Ovary (tissue), 7 donors: ENCODE measurements at regions not wholly inside any gene's neighbourhood (a gene's known extent, or its start where the extent isn't known, plus 50 kb on each side); places are given as distances from the start of the nearest gene placed in this dataset.

Experiments used
- DNase-seq, 5 donors: peaks; one replicate each; pipeline ENCODE4 v3.0.0-alpha.2; 2019 to 2020
- H3K27ac ChIP-seq, 2 donors: fragments of 200-600 bp; one replicate each; pipeline versions ENCODE4 v1.5.1 to v1.8.0; 2019 to 2022
- H3K27me3 ChIP-seq: fragments of 200-600 bp; one replicate; pipeline ENCODE4 v1.8.0; 2022
- H3K36me3 ChIP-seq: fragments of 200-600 bp; sonication (generic); one replicate; pipeline ENCODE4 v1.5.1; 2019
- H3K4me1 ChIP-seq: one replicate; pipeline ENCODE4 v1.8.1; 2013; ENCODE audit warnings: mild to moderate bottlenecking, moderate library complexity; ENCODE audit not compliant: insufficient read depth
- H3K4me3 ChIP-seq: fragments of 200-600 bp; sonication (generic); one replicate; pipeline ENCODE4 v1.5.1; 2017
- H3K9me3 ChIP-seq, 2 donors: fragments of 200-600 bp in 1 of 2; sonication (generic) in 1 of 2; one replicate each; pipeline versions ENCODE4 v1.5.1 to v1.8.1; 2013 to 2019; ENCODE audit warnings: mild to moderate bottlenecking in 1 of 2, moderate library complexity in 1 of 2
- EP300 ChIP-seq: sonication (generic); formaldehyde crosslinking; IDR thresholded peaks from one replicate; pipeline ENCODE4 v1.6.1; 2017; ENCODE audit warnings: antibody characterized with exemption
- POLR2A ChIP-seq: fragments of 450-650 bp; IDR thresholded peaks from one replicate; pipeline ENCODE4 v1.6.1; 2017; ENCODE audit warnings: antibody characterized with exemption, mild to moderate bottlenecking, moderate library complexity
- WGBS, 3 donors: extraction: QIAGEN DNeasy Blood & Tissue Kit in 1 of 3; methylation state at CpG; one replicate each; pipeline versions ENCODE4 v1.1.5 to v1.1.7; 2013 to 2017; 5-methylcytosine and 5-hydroxymethylcytosine counted together
- intact Hi-C, 4 donors: fragments of 100-400 bp; cut with DNase I; formaldehyde crosslinking; loops; one replicate each; pipeline versions ENCODE4 v1.11.0 to v1.15.1; 2022 to 2023
- TF ChIP-seq, protein P1 (sequence below), 3 donors: fragments of 450-650 bp in 2 of 3; fragments of 200-600 bp in 1 of 3; IDR thresholded peaks; one replicate each; pipeline versions ENCODE4 v1.5.1 to v1.8.0; 2016 to 2022; ENCODE audit warnings: antibody characterized with exemption in 3 of 3, mild to moderate bottlenecking in 1 of 3
- donor health status: DM: no; HTN: no; CAD: no; lungs with moderate emphysema.
- donor health status: DM: no; HTN: no; CAD: no.
- donor health status: Bipolar disorder and iron deficiency.
- donor health status: DM: no; HTN: no; CAD: no.
- donor health status: DM: yes; HTN: yes; CAD: no.

DNA sequence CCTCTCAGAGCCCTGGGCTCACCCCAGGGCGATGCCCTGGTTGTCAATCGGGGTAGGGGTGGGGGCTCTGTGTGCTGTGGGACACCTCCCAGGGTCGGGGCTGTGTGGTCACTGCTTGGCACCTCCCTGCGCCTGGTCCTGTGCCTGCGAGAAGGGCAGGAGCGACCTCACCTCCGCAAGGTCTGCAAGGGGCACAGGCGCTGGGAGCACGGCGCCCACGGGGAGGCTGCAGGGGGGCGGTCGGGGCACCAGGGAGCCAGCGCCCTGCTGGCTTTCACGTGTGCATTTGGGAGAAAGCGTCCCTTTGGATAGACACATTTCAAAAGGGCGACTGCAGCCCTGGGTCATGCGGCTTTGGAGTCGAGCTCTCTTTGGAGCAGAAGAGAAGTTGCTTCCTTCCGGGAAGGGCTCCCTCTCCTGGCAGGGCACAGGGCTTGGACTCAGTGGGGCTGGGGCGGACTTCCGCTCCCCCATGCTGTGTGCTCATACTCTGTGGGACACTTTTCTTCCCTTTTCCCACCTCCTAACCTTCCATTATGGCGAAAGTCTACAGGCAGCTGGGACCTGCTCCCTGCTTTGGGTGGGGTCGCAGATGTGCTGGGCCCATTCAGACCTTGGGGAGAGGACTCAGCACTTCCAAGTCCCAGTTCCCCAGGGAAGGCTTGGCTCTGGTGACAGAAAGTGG is 52.9 kb upstream of the SLC28A3 start:
- TF ChIP-seq, protein P1, sequence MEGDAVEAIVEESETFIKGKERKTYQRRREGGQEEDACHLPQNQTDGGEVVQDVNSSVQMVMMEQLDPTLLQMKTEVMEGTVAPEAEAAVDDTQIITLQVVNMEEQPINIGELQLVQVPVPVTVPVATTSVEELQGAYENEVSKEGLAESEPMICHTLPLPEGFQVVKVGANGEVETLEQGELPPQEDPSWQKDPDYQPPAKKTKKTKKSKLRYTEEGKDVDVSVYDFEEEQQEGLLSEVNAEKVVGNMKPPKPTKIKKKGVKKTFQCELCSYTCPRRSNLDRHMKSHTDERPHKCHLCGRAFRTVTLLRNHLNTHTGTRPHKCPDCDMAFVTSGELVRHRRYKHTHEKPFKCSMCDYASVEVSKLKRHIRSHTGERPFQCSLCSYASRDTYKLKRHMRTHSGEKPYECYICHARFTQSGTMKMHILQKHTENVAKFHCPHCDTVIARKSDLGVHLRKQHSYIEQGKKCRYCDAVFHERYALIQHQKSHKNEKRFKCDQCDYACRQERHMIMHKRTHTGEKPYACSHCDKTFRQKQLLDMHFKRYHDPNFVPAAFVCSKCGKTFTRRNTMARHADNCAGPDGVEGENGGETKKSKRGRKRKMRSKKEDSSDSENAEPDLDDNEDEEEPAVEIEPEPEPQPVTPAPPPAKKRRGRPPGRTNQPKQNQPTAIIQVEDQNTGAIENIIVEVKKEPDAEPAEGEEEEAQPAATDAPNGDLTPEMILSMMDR (IDR thresholded peaks at IDR 0.05), result no peak
- TF ChIP-seq EP300 (no peak), POLR2A (no peak)
- Histone ChIP-seq H3K4me3 (no peak overlapping the region), H3K36me3 (no peaks in the 10 kb centered on the region), H3K27me3 (no peaks in the 10 kb centered on the region), H3K27ac (no peak overlapping the region), H3K9me3 (no peaks in the 10 kb centered on the region), H3K4me1 (no peaks in the 10 kb centered on the region)
- intact Hi-C loops, result loop anchor here in 3 of 4 donors (10.0 kb wide), 4 partner anchors 391 to 1211 kb away; no protein-coding TSS in a partner anchor
- WGBS, 3 donors, result 88 to 92% (median 91%) methylated on average over 24 of the region's 24 CpGs
- DNase-seq, result no peak

DNA sequence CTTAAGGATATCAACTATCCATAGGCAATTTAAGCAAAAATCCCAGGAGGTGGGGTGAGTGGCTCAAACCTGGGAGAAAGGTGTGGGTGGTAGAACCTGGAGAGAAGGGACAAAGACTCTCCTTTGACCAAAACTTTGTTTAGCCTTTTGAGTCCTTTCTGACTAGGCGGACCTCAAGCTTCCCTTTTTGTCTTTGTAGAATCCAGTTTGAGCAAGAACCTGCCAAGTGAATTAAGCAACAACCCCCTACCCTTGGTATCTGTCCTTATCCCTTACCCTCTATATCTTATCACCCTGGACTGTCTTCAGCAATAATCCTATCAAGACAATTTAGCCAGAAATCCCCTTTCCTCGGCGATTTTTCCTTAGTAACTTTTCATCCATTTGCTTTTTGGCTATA is 53.5 kb upstream of the SLC28A3 start:
- DNase-seq, result no peak
- H3K27me3 ChIP-seq, result no peaks in the 10 kb centered on the region
- H3K9me3 ChIP-seq, result no peaks in the 10 kb centered on the region
- WGBS, 3 donors, result 73 to 81% (median 79%) methylated on average over 3 of the region's 3 CpGs
- H3K4me1 ChIP-seq, result no peaks in the 10 kb centered on the region
- no peak overlapping the region for H3K27ac ChIP-seq
- intact Hi-C loops, result loop anchor here in 3 of 4 donors (10.0 kb wide), 4 partner anchors 391 to 1211 kb away; no protein-coding TSS in a partner anchor
- H3K36me3 ChIP-seq, result no peaks in the 10 kb centered on the region
- H3K4me3 ChIP-seq, result no peak overlapping the region
- TF ChIP-seq POLR2A (no peak), EP300 (no peak)
- TF ChIP-seq, protein P1 (IDR thresholded peaks at IDR 0.05), result no peak

DNA sequence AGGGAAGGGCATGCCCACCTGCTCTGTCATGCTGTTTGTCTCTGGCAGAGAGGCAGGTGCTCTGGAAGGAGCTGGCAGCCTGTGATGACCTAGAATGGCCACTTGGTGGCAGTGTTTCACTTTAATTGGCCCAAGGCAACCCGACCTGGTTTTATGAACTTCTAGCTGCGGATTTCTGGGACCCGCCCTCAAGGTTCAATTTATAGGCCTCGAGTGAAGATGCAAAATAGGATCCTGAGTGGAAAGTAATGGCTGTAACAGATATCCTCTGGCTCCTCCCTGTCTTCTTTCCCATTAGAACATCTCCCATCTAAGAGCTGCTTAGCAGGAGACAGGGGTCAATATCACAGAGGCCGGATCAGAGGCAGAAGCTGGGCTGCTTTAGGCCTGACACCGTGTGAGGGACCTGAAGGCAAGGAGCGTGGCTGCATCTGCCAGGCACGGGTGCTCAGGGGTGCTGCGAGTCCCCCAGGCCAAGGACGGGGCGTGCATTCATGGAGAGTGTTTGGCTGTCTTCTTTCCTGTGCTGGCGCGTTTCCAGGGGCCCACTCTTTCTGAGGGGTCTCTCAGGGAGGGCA is 56.7 kb upstream of the SLC28A3 start:
- Histone ChIP-seq H3K4me3 (no peak overlapping the region), H3K9me3 (no peaks in the 10 kb centered on the region), H3K27me3 (no peaks in the 10 kb centered on the region), H3K36me3 (no peaks in the 10 kb centered on the region), H3K27ac (no peak overlapping the region), H3K4me1 (no peaks in the 10 kb centered on the region)
- intact Hi-C loops, result loop anchor here in 3 of 4 donors (5.0 to 10.0 kb wide), 5 partner anchors 388 to 1208 kb away; no protein-coding TSS in a partner anchor
- DNase-seq, result peak; percentile 50 to 76 (median 71)
- no peak for TF ChIP-seq EP300
- TF ChIP-seq, protein P1 (IDR thresholded peaks at IDR 0.05), result peak; percentile 71 to 93 (median 77)
- TF ChIP-seq POLR2A, result no peak
- whole genome bisulfite sequencing, 3 donors, result 47 to 49% (median 49%) methylated on average over 13 of the region's 13 CpGs

DNA sequence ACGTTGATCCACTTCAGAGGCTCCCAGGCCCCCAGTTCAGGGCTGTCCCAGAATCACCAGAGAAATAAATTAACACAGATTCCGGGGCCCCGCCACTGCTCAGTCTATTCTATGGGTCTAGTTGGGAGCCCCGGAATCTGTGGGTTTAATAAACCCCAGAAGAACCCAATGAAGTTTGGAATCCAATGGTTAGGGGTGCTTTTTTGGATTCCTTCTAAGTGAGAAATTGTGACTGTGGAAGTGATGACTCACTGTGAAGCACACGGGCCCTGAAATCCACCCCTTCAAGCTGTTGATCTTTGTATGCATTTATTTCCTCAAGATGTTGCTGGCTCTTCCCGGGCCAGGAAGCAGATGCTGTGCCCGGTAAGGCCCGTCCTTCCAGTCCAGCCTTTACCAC is 57.3 kb upstream of the SLC28A3 start:
- no peak for TF ChIP-seq EP300
- no peak for TF ChIP-seq POLR2A
- TF ChIP-seq, protein P1 (IDR thresholded peaks at IDR 0.05), result no peak
- intact Hi-C loops, result loop anchor here in 3 of 4 donors (5.0 to 10.0 kb wide), 5 partner anchors 387 to 1207 kb away; no protein-coding TSS in a partner anchor
- no peak overlapping the region for H3K4me3 ChIP-seq
- H3K36me3 ChIP-seq, result no peaks in the 10 kb centered on the region
- H3K27ac ChIP-seq, result no peak overlapping the region
- no peaks in the 10 kb centered on the region for H3K27me3 ChIP-seq
- 69 to 81% (median 80%) methylated on average over 8 of the region's 8 CpGs for WGBS, 3 donors
- H3K4me1 ChIP-seq, result no peaks in the 10 kb centered on the region
- no peaks in the 10 kb centered on the region for H3K9me3 ChIP-seq
- DNase-seq, result no peak
